Fibroblast of villous mesenchyme (primary cell): ENCODE measurements at regions not wholly inside any gene's neighbourhood (a gene's known extent, or its start where the extent isn't known, plus 50 kb on each side); places are given as distances from the start of the nearest gene placed in this dataset.
A peak's percentile ranks its signal among the peaks of the same experiment; 100 is the strongest.

Experiments used
- DNase-seq: peaks from one replicate; pipeline ENCODE4 v3.0.0-alpha.2; 2010; ENCODE audit warnings: low read depth
- H3K4me3 ChIP-seq: 2 replicates; pipeline ENCODE4 v1.5.1; 2011; ENCODE audit warnings: low read depth, mild to moderate bottlenecking, low read length
- CTCF ChIP-seq: IDR thresholded peaks from 2 replicates; pipeline ENCODE4 v1.5.1; 2012; ENCODE audit warnings: low read depth, mild to moderate bottlenecking, low read length; ENCODE audit not compliant: insufficient read depth

- TF ChIP-seq CTCF = no peak
- no peak for DNase-seq
- no peak overlapping the region for H3K4me3 ChIP-seq
These were observed 166.9 kb upstream of the BMPER start for GRCh38 chr7:33738260-33738935.

GRCh38 chr7:33739286-33739685, 166.1 kb upstream of the BMPER start:
- no peak for TF ChIP-seq CTCF
- no peak overlapping the region for H3K4me3 ChIP-seq
- DNase-seq = no peak

GRCh38 chr7:33742521-33742920, 162.8 kb upstream of the BMPER start:
- TF ChIP-seq CTCF = no peak
- H3K4me3 ChIP-seq = no peak overlapping the region
- no peak for DNase-seq

- no peak overlapping the region for H3K4me3 ChIP-seq
- no peak for DNase-seq
- no peak for TF ChIP-seq CTCF
These were observed 162.2 kb upstream of the BMPER start for GRCh38 chr7:33742999-33743587.

GRCh38 chr7:33743594-33743993, 161.7 kb upstream of the BMPER start:
- no peak for TF ChIP-seq CTCF
- DNase-seq = peak; percentile 84
- H3K4me3 ChIP-seq = no peak overlapping the region

GRCh38 chr7:33744293-33745075, 160.9 kb upstream of the BMPER start:
- peak; percentile 28 for DNase-seq
- no peak overlapping the region for H3K4me3 ChIP-seq
- TF ChIP-seq CTCF = peak; percentile 39
